HG03521 (cell line): ENCODE measurements at regions not wholly inside any gene's neighbourhood (a gene's known extent, or its start where the extent isn't known, plus 50 kb on each side); places are given as distances from the start of the nearest gene placed in this dataset.
A peak's percentile ranks its signal among the peaks of the same experiment; 100 is the strongest.
"Not testable (repeated sequence)": the region's sequence is repeated elsewhere in the genome, so short reads cannot be mapped to it uniquely, and the experiment has no call there.

Experiments
- ATAC-seq: cut with Tn5 transposase; IDR thresholded peaks from one replicate; pipeline ENCODE4 v1.9.1; 2021; ENCODE audit warnings: mild to moderate bottlenecking, moderate library complexity; ENCODE audit not compliant: unreplicated experiment

DNA sequence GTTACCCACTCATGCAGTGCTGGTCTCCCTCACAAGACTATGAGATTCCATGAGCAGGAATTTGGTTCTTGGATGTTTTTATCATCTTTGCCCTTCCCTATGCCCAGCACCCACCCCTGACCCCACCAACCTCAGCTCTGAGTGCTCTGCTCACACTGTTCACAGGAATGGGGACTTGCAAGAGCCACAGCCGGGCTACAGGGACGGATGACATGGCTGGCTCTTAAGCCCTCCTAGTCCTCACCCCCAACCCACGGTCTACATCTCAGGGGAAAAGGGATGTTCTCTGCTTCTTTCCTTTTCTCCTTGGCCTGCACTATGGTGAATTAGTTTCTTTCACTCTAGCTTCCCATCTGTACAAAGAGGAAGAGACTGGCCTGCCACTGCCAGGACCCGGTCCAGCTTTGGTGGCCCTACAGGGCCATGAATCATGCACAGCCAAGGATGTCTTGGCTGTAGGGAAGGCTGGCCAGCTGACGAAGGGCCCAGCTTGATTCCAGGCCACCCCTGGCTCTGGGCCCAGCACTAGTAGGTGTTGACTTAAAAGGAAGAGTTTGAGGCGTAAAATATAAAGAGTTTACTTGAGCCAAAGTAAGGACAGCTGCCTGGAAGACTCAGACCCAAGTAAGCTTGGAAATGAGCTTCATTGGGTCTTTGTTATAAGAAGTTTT, 79.7 kb upstream of the MTLN start:
- not testable (repeated sequence) for ATAC-seq

DNA sequence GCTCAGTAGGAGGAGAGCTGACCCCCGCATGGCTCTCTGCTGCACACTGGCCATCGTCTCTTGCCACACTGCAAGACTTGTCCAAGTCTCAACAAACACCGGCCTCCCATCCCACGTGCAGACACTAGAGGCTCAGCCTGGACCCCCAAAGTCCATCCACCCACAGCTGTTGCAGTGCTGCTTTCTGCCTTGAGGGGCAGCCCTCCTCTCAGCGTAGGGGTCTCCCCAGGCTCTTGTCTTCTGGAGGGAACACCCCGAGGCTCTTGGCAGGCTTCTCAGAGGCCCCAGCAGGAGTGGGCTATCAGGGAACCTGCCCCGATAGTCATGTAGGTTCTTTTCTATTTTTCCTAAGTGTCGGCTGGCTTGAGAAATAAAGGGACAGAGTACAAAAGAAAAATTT, 75.5 kb upstream of the MTLN start:
- ATAC-seq, result not testable (repeated sequence)

DNA sequence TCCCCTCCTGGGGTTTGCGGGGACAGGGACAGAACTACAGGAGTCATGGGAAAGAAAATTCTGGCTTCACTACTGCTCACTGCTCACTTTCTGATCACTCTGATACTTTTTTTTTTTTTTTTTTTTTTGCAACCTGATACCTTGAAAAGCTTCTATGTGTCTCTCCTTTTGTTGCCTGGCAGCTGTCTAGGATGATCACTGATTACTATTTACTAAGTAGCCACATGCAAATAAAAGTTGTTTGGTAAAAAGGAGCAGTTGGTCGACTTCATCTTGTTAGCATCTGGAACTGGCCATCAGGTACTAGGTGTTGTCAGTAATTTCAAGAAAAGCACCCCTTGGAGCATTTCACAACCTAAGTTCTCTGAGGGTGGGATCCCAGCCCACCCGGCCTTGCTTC, 74.9 kb upstream of the MTLN start:
- ATAC-seq, result not testable (repeated sequence)

DNA sequence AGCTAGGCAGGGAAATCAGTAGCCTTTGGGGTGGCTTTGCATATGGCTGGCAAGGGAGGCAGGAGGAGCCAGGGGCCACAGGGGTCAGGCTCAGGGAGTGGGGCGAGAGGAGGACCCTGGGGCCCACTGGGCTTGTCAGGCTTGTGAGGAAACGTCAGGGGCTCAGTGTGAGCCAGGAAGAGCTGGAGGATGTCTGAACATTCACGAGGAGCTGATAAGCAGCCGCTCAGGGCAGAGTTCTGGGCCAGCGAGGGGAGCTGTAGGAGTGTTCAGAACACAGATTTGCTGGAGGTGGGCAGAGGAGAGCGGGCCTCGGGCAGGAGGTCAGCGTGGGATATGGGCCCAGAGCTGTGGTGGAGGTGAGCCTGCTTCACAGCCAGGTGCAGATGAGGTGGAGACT, 72.7 kb upstream of the MTLN start:
- ATAC-seq, result not testable (repeated sequence)

DNA sequence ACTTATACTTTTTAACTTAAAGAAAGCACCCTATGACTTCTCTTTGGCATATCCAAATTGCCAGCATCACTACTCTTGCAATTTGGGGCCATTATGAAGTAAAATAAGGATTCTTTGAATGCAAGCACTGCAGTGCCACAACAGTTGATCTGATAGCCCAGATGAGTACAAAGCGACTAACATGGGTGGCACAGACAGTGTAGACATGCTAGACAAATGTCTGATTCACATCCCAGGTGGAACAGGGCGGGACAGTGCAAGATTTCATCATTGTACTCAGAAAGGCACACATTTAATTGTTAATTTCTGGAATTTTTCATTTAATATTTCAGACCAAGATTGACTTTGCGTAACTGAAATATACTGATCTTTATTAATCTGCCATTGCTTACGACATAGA, 68.5 kb upstream of the MTLN start:
- ATAC-seq, result not testable (repeated sequence)

DNA sequence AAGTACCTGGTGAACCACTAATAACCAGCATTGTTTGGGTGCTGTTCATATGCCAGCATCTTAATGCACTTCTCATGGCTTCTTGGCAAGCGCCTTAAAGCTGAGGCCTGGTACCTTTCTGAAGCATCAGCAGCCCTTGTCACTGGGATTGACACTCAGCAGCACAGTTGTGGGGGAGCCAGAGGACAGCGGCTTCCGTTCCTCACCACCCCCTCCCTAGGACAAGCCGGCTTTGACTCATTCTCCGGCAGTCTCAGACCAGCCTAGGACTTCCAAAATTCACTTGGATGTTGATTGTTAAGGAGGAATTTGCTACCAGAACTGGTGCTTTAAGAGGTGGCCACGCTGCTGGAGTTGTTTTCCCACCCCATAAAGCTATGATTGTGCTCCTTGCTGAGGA, 64.7 kb upstream of the MTLN start:
- not testable (repeated sequence) for ATAC-seq

DNA sequence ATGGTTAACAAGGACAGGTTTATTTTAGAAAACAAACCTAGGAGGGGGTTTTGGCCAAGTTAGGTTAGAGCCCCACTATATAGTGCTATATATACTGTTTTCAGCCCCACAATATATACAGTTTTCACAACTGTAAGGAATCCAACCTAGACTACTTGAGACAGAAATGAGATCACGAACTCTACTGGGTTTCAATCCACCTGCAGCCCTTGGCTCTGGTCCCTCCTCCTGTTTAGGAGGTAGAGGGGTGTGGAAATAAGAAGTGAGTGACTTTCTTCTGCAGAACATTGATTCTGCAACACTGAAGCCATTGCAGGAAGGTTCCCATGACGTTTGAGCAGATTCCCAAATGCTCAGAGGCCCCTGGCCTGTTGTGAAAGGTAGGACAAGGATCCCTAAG, 63.7 kb upstream of the MTLN start:
- ATAC-seq, result not testable (repeated sequence)

DNA sequence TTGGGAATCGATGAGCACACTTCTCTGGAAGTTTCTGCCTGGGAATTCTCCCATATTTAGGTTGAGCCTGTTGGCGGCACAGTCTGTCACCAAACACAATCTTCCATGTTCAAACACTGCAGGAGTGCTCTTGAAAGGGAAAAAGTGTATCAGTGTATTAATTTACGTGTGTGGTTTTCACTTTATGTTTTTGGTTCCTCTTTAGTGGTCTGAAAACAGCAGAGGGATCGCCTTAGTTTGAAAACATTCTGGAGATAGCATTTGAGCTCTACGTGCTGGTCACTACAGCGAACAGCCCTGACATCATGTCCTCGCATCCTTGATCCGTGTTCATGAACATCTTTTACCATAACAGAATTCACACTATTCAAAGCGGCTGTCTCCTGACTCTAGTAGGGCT, 57.3 kb upstream of the MTLN start:
- ATAC-seq, result not testable (repeated sequence)

DNA sequence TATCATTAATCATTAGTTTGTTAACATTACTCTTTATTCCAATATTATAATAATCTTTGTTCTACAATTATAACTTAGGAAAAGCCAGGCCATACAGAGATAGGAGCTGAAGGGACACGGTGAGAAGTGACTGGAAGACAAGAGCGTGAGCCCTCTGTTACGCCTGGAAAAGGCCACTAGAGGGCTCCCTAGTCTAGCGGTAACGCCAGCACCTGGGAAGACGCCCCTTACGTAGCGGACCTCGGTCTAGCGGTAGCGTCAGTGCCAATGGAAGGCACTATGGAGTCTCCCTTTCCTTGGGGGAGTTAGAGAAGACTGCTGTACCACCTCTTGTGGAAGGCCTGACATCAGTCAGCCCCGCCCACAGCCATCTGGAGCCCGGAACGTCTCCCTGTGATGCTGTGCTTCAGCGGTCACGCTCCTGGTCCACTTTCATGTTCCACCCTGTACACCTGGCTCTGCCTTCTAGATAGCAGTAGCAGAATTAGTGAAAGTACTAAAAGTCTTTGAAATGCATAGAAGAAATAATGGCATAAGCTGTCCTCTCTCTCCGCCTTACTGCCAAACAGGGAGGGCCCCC, 55.6 kb upstream of the MTLN start:
- ATAC-seq, result peak; percentile 70

DNA sequence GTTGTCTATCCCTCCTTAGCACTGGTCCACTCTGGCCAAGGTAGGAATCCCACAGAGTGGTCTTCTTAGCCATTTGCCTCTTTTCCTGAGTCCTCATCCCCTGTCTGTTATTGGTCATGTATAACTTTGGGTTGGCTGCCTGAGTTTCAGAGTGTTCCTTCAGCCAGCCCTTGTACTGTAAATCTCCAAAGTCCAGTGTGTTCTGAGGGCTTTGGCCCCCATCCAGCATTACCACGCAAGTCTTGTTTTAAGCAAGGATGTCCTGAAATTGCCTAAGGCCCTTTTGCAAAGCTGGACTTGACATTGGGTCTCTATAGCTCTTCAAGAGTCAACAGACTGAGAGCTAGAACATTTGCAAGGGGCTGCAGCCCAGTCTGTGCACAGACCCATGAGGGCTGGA, 52.5 kb upstream of the MTLN start:
- not testable (repeated sequence) for ATAC-seq

DNA sequence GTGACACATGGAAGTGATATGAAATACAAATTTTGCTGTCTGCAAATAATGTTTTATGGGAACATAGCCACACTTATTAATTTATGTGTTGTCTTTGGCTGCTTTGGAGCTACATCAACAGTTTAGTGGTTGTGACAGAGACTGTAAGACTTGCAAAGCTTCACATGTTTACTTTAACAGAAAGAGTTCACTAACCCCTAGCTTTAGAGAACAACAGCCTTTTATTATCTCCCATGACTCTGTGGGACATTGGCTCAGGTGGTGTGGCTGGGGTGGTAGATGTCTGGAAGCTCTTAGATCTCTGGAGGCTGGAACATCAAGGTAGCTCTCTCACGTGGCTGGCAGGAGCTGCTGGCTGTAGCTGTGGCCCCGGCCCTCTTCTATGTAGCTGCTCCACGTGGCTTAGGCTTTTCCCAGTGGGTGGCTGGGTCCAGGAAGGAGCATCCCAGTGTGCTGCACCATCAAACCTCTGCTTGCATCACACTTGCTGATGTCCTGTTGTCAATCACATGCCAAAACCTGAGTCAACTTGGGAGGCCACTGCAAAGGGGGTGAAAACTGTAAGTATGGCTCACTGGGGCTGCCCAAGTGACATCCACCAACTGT, 51.8 kb upstream of the MTLN start:
- ATAC-seq, result not testable (repeated sequence)

DNA sequence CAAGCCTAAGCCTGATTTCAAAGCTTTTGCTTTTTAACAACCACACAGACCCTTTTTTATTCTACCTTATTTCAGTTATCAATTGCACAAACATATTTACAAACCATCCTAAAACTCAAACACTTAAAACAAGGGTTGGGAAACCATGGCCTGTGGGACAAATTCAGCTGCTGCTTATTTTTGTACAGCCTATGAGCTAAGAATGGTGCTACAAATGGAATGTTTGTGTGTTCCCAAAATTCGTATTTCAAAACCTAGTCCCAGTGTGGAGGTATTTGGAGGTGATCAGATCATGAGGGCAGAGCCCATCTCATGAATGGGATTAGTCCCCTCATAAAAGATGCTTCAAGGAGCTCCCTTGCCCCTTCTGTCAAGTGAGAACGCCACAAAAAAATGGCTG, 51.1 kb upstream of the MTLN start:
- not testable (repeated sequence) for ATAC-seq
